GM21717 (cell line): ENCODE measurements at regions not wholly inside any gene's neighbourhood (a gene's known extent, or its start where the extent isn't known, plus 50 kb on each side); places are given as distances from the start of the nearest gene placed in this dataset.
"Not testable (repeated sequence)": the region's sequence is repeated elsewhere in the genome, so short reads cannot be mapped to it uniquely, and the experiment has no call there.

Experiments
- ATAC-seq: cut with Tn5 transposase; IDR thresholded peaks from one replicate; pipeline ENCODE4 v1.9.1; 2021; ENCODE audit warnings: mild to moderate bottlenecking, moderate library complexity; ENCODE audit not compliant: unreplicated experiment

DNA sequence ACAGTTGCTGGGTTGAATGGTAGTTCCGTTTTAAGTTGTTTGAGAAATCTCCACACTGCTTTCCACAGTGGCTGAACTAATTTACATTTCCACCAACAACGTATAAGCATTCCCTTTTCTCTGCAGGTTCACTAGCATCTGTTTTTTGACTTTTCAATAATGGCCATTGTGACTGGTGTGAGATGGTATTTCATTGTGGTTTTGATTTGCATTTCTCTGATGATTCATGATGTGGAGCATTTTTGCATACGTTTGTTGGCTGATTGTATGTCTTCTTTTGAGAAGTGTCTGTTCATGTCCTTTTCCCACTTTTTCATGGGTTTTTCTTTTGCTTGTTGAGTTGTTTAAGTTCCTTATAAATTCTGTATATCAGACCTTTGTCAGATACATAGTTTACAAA, 150.2 kb upstream of the MAP3K1 start:
- not testable (repeated sequence) for ATAC-seq

GRCh38 chr5:56664025-56664424, 151.3 kb upstream of the MAP3K1 start:
- ATAC-seq: no peak

DNA sequence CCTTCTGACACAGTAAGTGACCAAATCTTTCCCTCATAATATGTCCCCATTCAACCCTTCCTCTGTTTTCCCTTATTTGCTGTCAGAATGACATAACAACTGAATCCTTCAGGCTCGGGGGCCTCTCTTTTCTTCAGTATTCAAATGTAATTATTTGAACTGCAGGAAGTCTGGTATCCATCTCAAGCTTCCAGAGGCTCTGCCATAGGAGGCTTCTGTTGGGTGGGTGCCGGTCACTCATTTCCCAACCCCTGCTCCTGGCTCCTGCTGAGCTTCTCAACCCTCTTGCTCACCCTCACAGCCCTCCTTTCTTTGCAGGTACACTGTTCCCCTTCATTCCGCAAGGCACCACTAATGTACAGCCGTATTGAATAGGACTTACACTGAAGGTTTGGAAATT, 151.8 kb upstream of the MAP3K1 start:
- ATAC-seq: no peak

- ATAC-seq: no peak
These were observed 152.5 kb upstream of the MAP3K1 start for GRCh38 chr5:56662893-56663292.

GRCh38 chr5:56659971-56660370, 155.4 kb upstream of the MAP3K1 start:
- ATAC-seq: no peak

DNA sequence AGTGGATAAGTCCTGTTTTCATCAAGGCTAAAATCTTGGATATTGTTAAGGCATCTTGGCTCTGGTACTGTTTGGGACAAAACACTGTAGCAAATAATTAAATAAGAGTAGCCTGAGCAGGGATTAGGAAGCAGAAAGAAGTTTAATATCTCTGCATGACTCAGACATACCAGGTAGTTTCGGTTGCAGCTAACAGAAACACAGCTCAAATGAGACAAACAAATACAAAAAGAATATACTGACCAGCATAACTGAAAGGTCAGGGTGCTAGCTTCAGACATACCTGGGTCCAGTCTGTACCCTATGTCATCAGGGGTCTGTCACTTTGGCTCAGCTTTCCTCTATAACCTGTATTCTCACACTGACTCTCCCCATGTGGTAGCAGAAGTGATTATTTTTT, 156.4 kb upstream of the MAP3K1 start:
- ATAC-seq: no peak

DNA sequence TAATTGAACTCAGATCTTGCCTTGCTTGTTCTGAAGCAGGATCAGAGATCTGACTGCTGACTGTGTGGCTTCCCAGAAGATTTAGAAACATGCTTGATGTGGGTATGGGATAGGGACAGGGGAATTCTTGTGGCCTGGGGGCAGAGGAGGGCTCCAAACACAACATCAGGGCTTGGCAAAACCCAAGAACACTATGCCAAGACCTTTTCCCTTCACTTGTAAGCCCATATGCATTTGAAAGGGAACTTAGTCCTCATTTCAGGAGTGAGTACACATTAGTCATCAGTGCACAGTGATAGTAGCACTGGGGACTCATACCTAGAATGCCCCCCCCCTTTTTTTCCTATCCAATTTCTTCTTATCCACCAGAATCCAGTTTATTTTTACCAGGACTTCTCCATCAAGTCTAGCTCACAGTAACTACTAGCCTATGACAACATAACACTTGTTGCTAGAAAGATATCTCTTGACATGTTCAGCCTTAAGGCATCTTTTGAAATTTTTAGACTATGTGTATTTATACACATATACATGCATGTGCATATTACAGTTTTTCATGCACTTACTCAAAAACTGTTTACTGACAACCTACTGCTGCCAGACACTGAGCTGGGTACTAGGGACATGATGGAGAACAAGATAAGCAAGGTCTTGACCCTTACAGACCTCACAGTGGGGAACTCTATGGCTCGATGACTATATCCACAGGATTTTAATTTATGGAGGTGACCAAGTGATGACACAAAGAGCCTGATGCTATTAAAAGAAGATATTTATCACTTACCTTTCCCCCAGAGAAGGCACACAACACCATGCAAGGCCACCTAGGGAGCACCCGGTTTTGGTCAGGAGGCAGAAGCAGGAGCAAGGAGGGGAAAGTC, 158.3 kb upstream of the MAP3K1 start:
- no peak for ATAC-seq

GRCh38 chr5:56651893-56652292, 163.5 kb upstream of the MAP3K1 start:
- ATAC-seq: no peak

- ATAC-seq: no peak
These were observed 165.0 kb upstream of the MAP3K1 start for GRCh38 chr5:56650386-56650785.

DNA sequence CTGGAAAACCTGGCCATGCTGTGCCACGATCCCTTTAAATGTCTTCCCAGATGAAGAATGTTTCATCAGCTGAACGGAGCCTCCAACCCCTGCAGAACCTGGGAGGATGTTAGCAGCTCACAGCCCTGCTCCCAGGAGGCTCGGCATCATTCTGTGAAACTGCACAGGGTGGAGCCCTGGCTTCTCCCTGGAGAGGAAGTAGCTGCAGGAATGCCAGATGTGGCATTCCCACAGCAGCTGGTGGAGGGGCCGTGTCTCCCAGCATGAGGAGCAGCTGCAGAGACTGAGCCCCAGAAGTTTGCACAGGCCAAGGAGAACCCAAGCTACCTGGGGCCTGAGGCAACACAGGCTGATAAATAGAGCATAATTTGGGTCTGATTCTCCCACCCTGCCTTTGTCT, 165.8 kb upstream of the MAP3K1 start:
- ATAC-seq: no peak

GRCh38 chr5:56648460-56649034, 166.8 kb upstream of the MAP3K1 start:
- no peak for ATAC-seq

- ATAC-seq: no peak
These were observed 168.1 kb upstream of the MAP3K1 start for GRCh38 chr5:56647099-56647850.

DNA sequence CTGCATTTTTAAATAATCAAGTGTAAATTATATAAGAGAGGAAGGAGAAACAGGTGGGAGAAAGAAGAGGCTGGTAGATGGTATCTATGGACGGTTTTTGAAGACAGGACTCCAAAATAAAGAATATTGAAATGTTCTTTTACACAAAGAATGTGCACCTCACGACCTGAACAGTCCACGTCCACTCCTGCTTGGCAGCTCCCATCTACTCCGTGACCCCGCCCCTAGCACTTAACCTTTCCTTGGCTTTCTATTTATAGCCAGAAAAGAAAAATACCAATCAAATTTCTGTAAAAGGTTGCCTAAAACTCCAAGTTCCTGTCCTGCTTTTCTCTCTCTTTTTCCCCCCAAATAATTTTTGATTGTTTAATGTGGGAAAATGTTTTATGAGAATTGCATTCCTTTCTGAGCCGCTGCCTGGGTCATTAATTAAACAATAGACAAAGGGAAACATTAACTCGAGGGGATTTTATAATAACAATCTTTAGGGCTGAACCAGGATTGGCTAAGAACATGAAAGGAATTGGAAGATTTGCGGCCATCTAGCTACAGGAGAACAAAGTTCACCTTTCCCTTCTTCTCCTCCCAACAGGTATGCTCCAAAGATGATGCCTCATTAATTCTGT, 173.6 kb upstream of the MAP3K1 start:
- no peak for ATAC-seq

DNA sequence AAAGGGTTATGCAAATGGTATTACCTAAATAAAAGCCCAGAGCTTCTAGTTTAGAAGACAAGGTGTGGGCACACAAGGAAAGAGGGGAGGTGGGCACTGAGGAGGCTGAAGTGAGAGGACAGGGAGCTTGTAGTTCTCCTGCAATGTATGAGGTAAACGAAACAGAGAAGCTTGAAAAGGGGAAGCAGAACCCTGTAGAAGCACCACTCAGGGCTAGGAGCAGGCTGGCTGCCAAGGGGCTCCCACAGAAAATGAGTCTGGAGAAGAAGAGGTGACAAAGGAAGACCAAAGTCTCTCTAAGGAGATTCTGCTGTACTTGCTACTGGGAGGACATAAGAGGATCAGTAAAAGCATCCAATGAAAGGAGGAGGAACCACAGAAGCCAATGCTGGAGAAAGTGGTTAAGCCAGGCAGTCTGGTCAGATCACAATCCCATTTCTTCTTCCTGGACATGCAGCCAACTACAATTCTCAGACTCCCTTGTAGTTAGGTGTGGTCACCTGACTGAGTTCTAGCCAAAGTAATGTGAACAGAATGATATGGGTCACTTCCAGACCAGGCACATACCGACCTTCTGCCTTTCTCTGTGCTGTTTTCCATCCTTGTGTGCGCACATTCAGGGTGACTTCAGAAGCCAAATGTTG, 174.5 kb upstream of the MAP3K1 start:
- ATAC-seq: no peak

GRCh38 chr5:56639476-56639875, 175.9 kb upstream of the MAP3K1 start:
- ATAC-seq: no peak

DNA sequence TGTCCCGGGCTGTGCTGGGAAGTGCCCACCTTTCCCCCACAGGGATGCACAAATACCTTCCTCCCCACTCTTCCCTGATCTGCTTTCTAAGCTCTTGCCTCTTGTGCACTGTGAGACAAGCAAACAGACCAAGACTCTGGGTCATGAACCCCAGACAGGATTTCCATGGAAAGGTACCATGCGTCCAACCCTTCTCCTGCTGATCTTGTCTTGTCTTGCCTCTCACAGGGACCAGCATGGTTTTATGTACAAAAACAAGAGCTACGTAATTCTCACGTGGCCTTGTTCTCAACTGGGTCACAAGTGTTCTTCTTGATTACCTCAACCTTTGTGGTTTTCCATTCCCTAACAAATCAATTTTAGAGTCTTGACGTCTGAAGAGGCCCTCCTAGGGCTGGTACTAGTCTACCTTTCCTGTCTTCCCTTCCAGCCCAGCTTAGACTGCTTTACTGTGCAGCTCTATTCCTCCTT, 176.5 kb upstream of the MAP3K1 start:
- ATAC-seq: no peak

DNA sequence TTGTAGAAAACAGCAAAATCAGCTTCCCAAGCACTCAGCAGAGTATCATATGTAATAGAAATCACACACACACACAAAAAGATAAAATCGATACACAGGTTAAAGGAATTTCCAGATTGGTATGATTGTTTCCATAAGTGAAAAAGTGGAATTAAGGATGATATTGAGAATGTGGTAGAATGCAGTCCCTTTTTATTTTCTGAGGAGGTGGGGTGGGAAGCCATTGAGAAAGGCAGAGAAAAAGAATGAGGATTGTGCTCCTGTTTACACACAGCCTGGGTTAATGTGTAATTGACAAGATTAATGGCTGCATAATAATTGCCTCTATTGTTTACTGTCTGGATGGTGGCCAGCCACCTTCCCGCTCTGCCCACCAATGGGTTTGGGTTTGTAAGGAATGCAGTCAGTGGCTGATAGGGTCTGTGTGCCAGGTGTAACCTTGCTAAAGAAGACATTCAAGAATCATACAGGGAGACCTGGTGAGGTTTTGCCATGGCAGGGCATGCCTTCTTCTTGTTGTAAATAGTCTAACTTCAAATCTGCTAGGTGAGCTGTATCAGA, 177.2 kb upstream of the MAP3K1 start:
- no peak for ATAC-seq

DNA sequence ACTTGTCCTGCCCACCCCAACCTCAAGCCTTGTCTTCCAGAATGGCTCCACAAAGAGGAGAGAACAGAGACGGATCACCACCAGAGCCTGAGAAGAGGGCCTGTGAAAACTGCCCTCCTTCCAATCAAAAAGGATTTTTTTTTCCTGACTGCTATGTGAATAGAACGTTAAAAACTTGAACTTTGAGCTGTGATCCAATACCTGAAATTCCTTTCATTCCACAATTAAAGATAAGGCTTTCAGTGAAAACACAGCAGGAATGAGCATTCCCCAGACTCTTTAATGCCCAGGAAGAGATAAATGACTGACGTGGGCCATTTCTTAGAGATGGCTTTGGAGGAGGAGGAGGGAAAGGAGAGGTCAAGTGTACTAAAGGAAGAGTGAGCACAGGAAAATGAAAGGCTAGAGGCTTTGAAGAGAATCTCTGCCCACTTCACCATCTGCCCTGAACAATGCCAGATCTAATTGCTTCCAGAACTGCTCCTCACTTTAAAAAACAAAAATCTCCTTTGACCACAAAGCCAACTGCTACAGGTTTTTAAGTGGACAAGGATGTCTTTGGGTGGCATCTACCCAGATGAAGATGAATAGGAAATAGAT, 177.9 kb upstream of the MAP3K1 start:
- no peak for ATAC-seq

- ATAC-seq: no peak
These were observed 181.4 kb upstream of the MAP3K1 start for GRCh38 chr5:56633950-56634349.

GRCh38 chr5:56632939-56633338, 182.4 kb upstream of the MAP3K1 start:
- ATAC-seq: no peak
